Stimulated activated naive B cell treated with anti-CD40 and anti-IgM and Interleukin-4, amounts not matched to agents 10 μg/mL and 1 μg/mL and 100 μg/mL, for 72 hours (primary cell): ENCODE measurements at regions not wholly inside any gene's neighbourhood (a gene's known extent, or its start where the extent isn't known, plus 50 kb on each side); places are given as distances from the start of the nearest gene placed in this dataset.
"Not testable (repeated sequence)": the region's sequence is repeated elsewhere in the genome, so short reads cannot be mapped to it uniquely, and the experiment has no call there.

Experiments used
- ATAC-seq, 2 donors: fragments of 150-1000 bp; cut with Tn5 transposase; replicated peaks; 2 replicates each; pipeline ENCODE4 v1.10.0; 2021; ENCODE audit warnings: moderate library complexity in 1 of 2
- DNase-seq: peaks from one replicate; pipeline ENCODE4 v3.0.0; 2021
- H3K27ac Mint-ChIP-seq: one replicate; pipeline ENCODE4 v1.8.0; 2022; ENCODE audit warnings: mild to moderate bottlenecking, mixed read lengths
- H3K27me3 Mint-ChIP-seq, 2 donors: one replicate each; pipeline ENCODE4 v1.8.0; 2022; ENCODE audit warnings: mixed read lengths in 2 of 2
- H3K36me3 Mint-ChIP-seq, 2 donors: one replicate each; pipeline ENCODE4 v1.8.0; 2022; ENCODE audit warnings: mixed read lengths in 2 of 2, mild to moderate bottlenecking in 1 of 2
- H3K4me1 Mint-ChIP-seq, 2 donors: one replicate each; pipeline ENCODE4 v1.8.0; 2022; ENCODE audit warnings: mixed read lengths in 2 of 2, mild to moderate bottlenecking in 1 of 2
- H3K4me3 Mint-ChIP-seq, 2 donors: one replicate each; pipeline ENCODE4 v1.8.0; 2022; ENCODE audit warnings: mild to moderate bottlenecking in 2 of 2, mixed read lengths in 2 of 2, moderate library complexity in 1 of 2
- H3K9me3 Mint-ChIP-seq, 2 donors: one replicate each; pipeline ENCODE4 v1.8.0; 2022; ENCODE audit warnings: mixed read lengths in 2 of 2, mild to moderate bottlenecking in 1 of 2

- not testable (repeated sequence) for DNase-seq, H3K4me3 Mint-ChIP-seq, ATAC-seq, H3K27ac Mint-ChIP-seq, H3K36me3 Mint-ChIP-seq, H3K27me3 Mint-ChIP-seq, H3K4me1 Mint-ChIP-seq
- H3K9me3 Mint-ChIP-seq, result peaks cover 12 to 17% of the 10 kb centered on the region in 2 donors
Observed at GRCh38 chr7:138366676-138367075, 93.4 kb upstream of the TRIM24 start.

GRCh38 chr7:138369797-138370196, 90.3 kb upstream of the TRIM24 start:
- Mint-ChIP-seq H3K4me1 (no peaks in the 10 kb centered on the region), H3K27ac (no peak overlapping the region), H3K36me3 (peaks cover 3 to 5% of the 10 kb centered on the region in 2 donors), H3K9me3 (peaks cover 15 to 17% of the 10 kb centered on the region in 2 donors), H3K4me3 (no peak overlapping the region), H3K27me3 (no peaks in the 10 kb centered on the region)
- DNase-seq (no peak), ATAC-seq (no peak)

- Mint-ChIP-seq H3K9me3 (peaks cover 15 to 17% of the 10 kb centered on the region in 2 donors), H3K4me3 (no peak overlapping the region), H3K27me3 (no peaks in the 10 kb centered on the region), H3K27ac (no peak overlapping the region), H3K4me1 (no peaks in the 10 kb centered on the region), H3K36me3 (peaks cover 3 to 5% of the 10 kb centered on the region in 2 donors)
- DNase-seq, result no peak
- no peak for ATAC-seq
Observed at GRCh38 chr7:138370956-138371355, 89.1 kb upstream of the TRIM24 start.

GRCh38 chr7:138374119-138374693, 85.9 kb upstream of the TRIM24 start:
- DNase-seq (no peak), ATAC-seq (no peak)
- Mint-ChIP-seq H3K4me1 (no peaks in the 10 kb centered on the region), H3K27me3 (no peaks in the 10 kb centered on the region), H3K27ac (no peak overlapping the region), H3K4me3 (no peak overlapping the region), H3K9me3 (peaks cover 12 to 17% of the 10 kb centered on the region in 2 donors), H3K36me3 (peaks cover 0 to 5% of the 10 kb centered on the region in 2 donors)

- DNase-seq, result no peak
- Mint-ChIP-seq H3K36me3 (no peaks in the 10 kb centered on the region), H3K4me3 (no peak overlapping the region), H3K4me1 (no peaks in the 10 kb centered on the region), H3K27ac (no peak overlapping the region), H3K27me3 (no peaks in the 10 kb centered on the region), H3K9me3 (peaks cover 0 to 4% of the 10 kb centered on the region in 2 donors)
- ATAC-seq, result no peak
Observed at GRCh38 chr7:138377306-138377705, 82.8 kb upstream of the TRIM24 start.

- DNase-seq, result no peak
- Mint-ChIP-seq H3K36me3 (no peaks in the 10 kb centered on the region), H3K4me1 (no peaks in the 10 kb centered on the region), H3K27ac (no peak overlapping the region), H3K27me3 (no peaks in the 10 kb centered on the region), H3K9me3 (peaks cover 0 to 4% of the 10 kb centered on the region in 2 donors), H3K4me3 (no peak overlapping the region)
- no peak for ATAC-seq
Observed at GRCh38 chr7:138378741-138379559, 81.1 kb upstream of the TRIM24 start.

GRCh38 chr7:138382862-138383565, 77.0 kb upstream of the TRIM24 start:
- H3K4me3 Mint-ChIP-seq, result no peak overlapping the region

GRCh38 chr7:138386821-138387220, 73.2 kb upstream of the TRIM24 start:
- Mint-ChIP-seq H3K27me3 (no peaks in the 10 kb centered on the region), H3K36me3 (no peaks in the 10 kb centered on the region), H3K9me3 (peaks cover 0 to 2% of the 10 kb centered on the region in 2 donors), H3K4me1 (no peaks in the 10 kb centered on the region), H3K27ac (no peak overlapping the region), H3K4me3 (no peak overlapping the region)
- no peak for DNase-seq
- ATAC-seq, result no peak

More at GRCh38 chr7:138382862-138383565, 77.0 kb upstream of the TRIM24 start:
- no peak overlapping the region for H3K27ac Mint-ChIP-seq
- ATAC-seq (no peak), DNase-seq (no peak)
- H3K27me3 Mint-ChIP-seq, result no peaks in the 10 kb centered on the region
- H3K9me3 Mint-ChIP-seq, result peaks cover 0 to 4% of the 10 kb centered on the region in 2 donors
- H3K4me1 Mint-ChIP-seq, result no peaks in the 10 kb centered on the region
- no peaks in the 10 kb centered on the region for H3K36me3 Mint-ChIP-seq

GRCh38 chr7:138387755-138388475, 72.1 kb upstream of the TRIM24 start:
- Mint-ChIP-seq H3K27me3 (no peaks in the 10 kb centered on the region), H3K4me3 (no peak overlapping the region), H3K36me3 (no peaks in the 10 kb centered on the region), H3K27ac (no peak overlapping the region), H3K9me3 (peaks cover 0 to 2% of the 10 kb centered on the region in 2 donors), H3K4me1 (no peaks in the 10 kb centered on the region)
- ATAC-seq (no peak), DNase-seq (no peak)

GRCh38 chr7:138388673-138389491, 71.2 kb upstream of the TRIM24 start:
- Mint-ChIP-seq H3K36me3 (no peaks in the 10 kb centered on the region), H3K4me3 (no peak overlapping the region), H3K4me1 (no peaks in the 10 kb centered on the region), H3K9me3 (peaks cover 0 to 2% of the 10 kb centered on the region in 2 donors), H3K27me3 (no peaks in the 10 kb centered on the region), H3K27ac (no peak overlapping the region)
- no peak for DNase-seq
- no peak for ATAC-seq

GRCh38 chr7:138395763-138396162, 64.3 kb upstream of the TRIM24 start:
- DNase-seq (no peak), ATAC-seq (no peak)
- no peaks in the 10 kb centered on the region for H3K9me3 Mint-ChIP-seq
- no peaks in the 10 kb centered on the region for H3K36me3 Mint-ChIP-seq
- H3K27ac Mint-ChIP-seq, result no peak overlapping the region
- no peaks in the 10 kb centered on the region for H3K27me3 Mint-ChIP-seq
- no peaks in the 10 kb centered on the region for H3K4me1 Mint-ChIP-seq
- H3K4me3 Mint-ChIP-seq, result no peak overlapping the region

- no peak overlapping the region for H3K4me3 Mint-ChIP-seq
- H3K27ac Mint-ChIP-seq, result no peak overlapping the region
- no peaks in the 10 kb centered on the region for H3K9me3 Mint-ChIP-seq
- no peaks in the 10 kb centered on the region for H3K36me3 Mint-ChIP-seq
- H3K4me1 Mint-ChIP-seq, result no peaks in the 10 kb centered on the region
- ATAC-seq, result no peak
- no peak for DNase-seq
- no peaks in the 10 kb centered on the region for H3K27me3 Mint-ChIP-seq
Observed at GRCh38 chr7:138396251-138397070, 63.6 kb upstream of the TRIM24 start.

- H3K4me3 Mint-ChIP-seq, H3K4me1 Mint-ChIP-seq, DNase-seq, H3K9me3 Mint-ChIP-seq, H3K36me3 Mint-ChIP-seq, H3K27ac Mint-ChIP-seq, H3K27me3 Mint-ChIP-seq, ATAC-seq: not testable (repeated sequence)
Observed at GRCh38 chr7:138397071-138397433, 63.0 kb upstream of the TRIM24 start.
